Stimulated activated CD4-positive, alpha-beta T cell treated with anti-CD3 and anti-CD28 coated beads, TNF-alpha, amount 100 ng/mL, for 48 hours (primary cell): ENCODE measurements at regions not wholly inside any gene's neighbourhood (a gene's known extent, or its start where the extent isn't known, plus 50 kb on each side); places are given as distances from the start of the nearest gene placed in this dataset.

Source experiments
- DNase-seq, 3 donors: peaks; one replicate each; pipeline ENCODE4 v3.0.0-alpha.2; 2020; ENCODE audit warnings: low read depth in 3 of 3

GRCh38 chr2:8567469-8568260, 114.2 kb upstream of the ID2 start:
- DNase-seq, result no peak

GRCh38 chr2:8568543-8569302, 113.1 kb upstream of the ID2 start:
- no peak for DNase-seq

GRCh38 chr2:8569332-8569930, 112.4 kb upstream of the ID2 start:
- no peak for DNase-seq

- DNase-seq, result no peak
Observed at GRCh38 chr2:8570637-8571036, 111.2 kb upstream of the ID2 start.

GRCh38 chr2:8571301-8571791, 110.5 kb upstream of the ID2 start:
- no peak for DNase-seq

GRCh38 chr2:8571792-8572499, 109.9 kb upstream of the ID2 start:
- no peak for DNase-seq

- DNase-seq, result no peak
Observed at GRCh38 chr2:8572712-8573233, 109.1 kb upstream of the ID2 start.

- no peak for DNase-seq
Observed at GRCh38 chr2:8573234-8573941, 108.5 kb upstream of the ID2 start.

- DNase-seq, result no peak
Observed at GRCh38 chr2:8573942-8574195, 108.0 kb upstream of the ID2 start.

GRCh38 chr2:8574196-8575037, 107.4 kb upstream of the ID2 start:
- no peak for DNase-seq

GRCh38 chr2:8575038-8575833, 106.6 kb upstream of the ID2 start:
- no peak for DNase-seq

- no peak for DNase-seq
Observed at GRCh38 chr2:8575834-8576423, 105.9 kb upstream of the ID2 start.

GRCh38 chr2:8576525-8577167, 105.2 kb upstream of the ID2 start:
- no peak for DNase-seq

- no peak for DNase-seq
Observed at GRCh38 chr2:8577573-8577972, 104.3 kb upstream of the ID2 start.

GRCh38 chr2:8578335-8579244, 103.3 kb upstream of the ID2 start:
- DNase-seq, result no peak

GRCh38 chr2:8579485-8580085, 102.3 kb upstream of the ID2 start:
- no peak for DNase-seq
